SK-N-MC (cell line): ENCODE measurements at regions not wholly inside any gene's neighbourhood (a gene's known extent, or its start where the extent isn't known, plus 50 kb on each side); places are given as distances from the start of the nearest gene placed in this dataset.

Experiments used
- EZH2 ChIP-seq: fragments of 200-600 bp; sonication (generic); IDR thresholded peaks from one replicate; pipeline ENCODE4 v1.6.1; 2017; ENCODE audit warnings: antibody characterized with exemption
- FOXP2 ChIP-seq: optimal IDR thresholded peaks from 2 replicates; pipeline ENCODE3; 2011; ENCODE audit warnings: mild to moderate bottlenecking, moderate library complexity; ENCODE audit not compliant: insufficient read depth; ENCODE audit errors: extremely low read length, control extremely low read depth
- POLR2AphosphoS5 ChIP-seq: IDR thresholded peaks from 2 replicates; pipeline ENCODE4 v1.6.1; 2012; ENCODE audit warnings: mild to moderate bottlenecking, low read depth, low read length, borderline replicate concordance

DNA sequence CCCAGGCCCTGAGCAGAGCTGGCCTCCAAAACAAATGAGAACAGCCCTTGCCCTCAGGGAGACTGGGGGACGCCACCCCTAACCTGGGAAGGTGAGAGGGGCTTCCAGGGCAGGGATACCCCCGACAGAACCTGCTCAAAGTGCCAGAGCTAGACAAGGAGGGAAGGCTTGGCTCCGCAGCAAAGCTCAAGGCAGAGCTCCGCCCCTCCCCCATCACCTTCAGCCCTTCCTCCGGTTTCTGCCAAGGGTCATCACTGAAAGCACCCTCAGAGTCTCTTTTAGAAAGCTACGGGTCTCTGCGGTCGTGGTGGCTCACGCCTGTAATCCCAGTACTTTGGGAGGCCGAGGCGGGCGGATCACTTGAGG lies 73.4 kb upstream of the CUX1 start:
- TF ChIP-seq POLR2AphosphoS5 (no peak), EZH2 (no peak), FOXP2 (no peak)
